Endodermal cell (in vitro differentiated cells): ENCODE measurements at regions not wholly inside any gene's neighbourhood (a gene's known extent, or its start where the extent isn't known, plus 50 kb on each side); places are given as distances from the start of the nearest gene placed in this dataset.

Experiments
- DNase-seq: peaks from one replicate; pipeline ENCODE4 v3.0.0-alpha.2; 2017
- H3K27ac ChIP-seq: 2 replicates; pipeline ENCODE4 v1.5.1; 2013; ENCODE audit warnings: mild to moderate bottlenecking, low read depth, low read length, moderate library complexity
- H3K27me3 ChIP-seq: 2 replicates; pipeline ENCODE4 v1.6.1; 2013; ENCODE audit warnings: mild to moderate bottlenecking, low read length, moderate library complexity; ENCODE audit not compliant: insufficient read depth, control insufficient read depth, poor library complexity, severe bottlenecking
- H3K36me3 ChIP-seq: 2 replicates; pipeline ENCODE4 v1.7.0; 2013; ENCODE audit warnings: mild to moderate bottlenecking, low read length, moderate library complexity; ENCODE audit not compliant: control insufficient read depth, insufficient read depth
- H3K4me1 ChIP-seq: one replicate; pipeline ENCODE4 v1.7.0; 2013; ENCODE audit warnings: low read length; ENCODE audit not compliant: control insufficient read depth, insufficient read depth
- H3K4me3 ChIP-seq: 2 replicates; pipeline ENCODE4 v1.5.1; 2013; ENCODE audit warnings: mild to moderate bottlenecking, low read length, moderate library complexity
- H3K9ac ChIP-seq: 2 replicates; pipeline ENCODE4 v1.6.1; 2013; ENCODE audit warnings: mild to moderate bottlenecking, low read length, moderate library complexity; ENCODE audit not compliant: poor library complexity, severe bottlenecking; ENCODE audit errors: extremely low read depth
- H3K9me3 ChIP-seq: 2 replicates; pipeline ENCODE4 v1.6.1; 2013; ENCODE audit warnings: mild to moderate bottlenecking, low read length, moderate library complexity; ENCODE audit not compliant: control insufficient read depth
- H3K27ac Mint-ChIP-seq: 2 replicates; pipeline ENCODE4 v1.8.0; 2020; ENCODE audit warnings: mixed read lengths
- H3K27me3 Mint-ChIP-seq: 2 replicates; pipeline ENCODE4 v1.8.0; 2021; ENCODE audit warnings: mild to moderate bottlenecking, mixed read lengths; ENCODE audit not compliant: insufficient read depth
- H3K36me3 Mint-ChIP-seq: 2 replicates; pipeline ENCODE4 v1.8.0; 2020; ENCODE audit warnings: low read depth, mixed read lengths
- H3K4me1 Mint-ChIP-seq: 2 replicates; pipeline ENCODE4 v1.8.0; 2020; ENCODE audit warnings: mixed read lengths
- H3K4me3 Mint-ChIP-seq: 2 replicates; pipeline ENCODE4 v1.8.0; 2020; ENCODE audit warnings: mild to moderate bottlenecking, moderate library complexity, mixed read lengths
- H3K9me3 Mint-ChIP-seq: 2 replicates; pipeline ENCODE4 v1.8.0; 2020; ENCODE audit warnings: mild to moderate bottlenecking, mixed read lengths
- WGBS, 2 experiments: methylation state at CpG; one replicate each; pipeline versions ENCODE4 v1.1.5 to v1.1.7; 2013; ENCODE audit warnings: missing lambda C conversion rate in 2 of 2, mixed read lengths in 1 of 2; ENCODE audit not compliant: insufficient coverage in 1 of 2, insufficient read length in 1 of 2; 5-methylcytosine and 5-hydroxymethylcytosine counted together
- TF ChIP-seq, protein P1 (sequence below): fragments of 200-600 bp; sonication (generic); conservative IDR thresholded peaks from 2 replicates; pipeline ENCODE4 v1.5.0; 2021; ENCODE audit warnings: antibody characterized with exemption, mild to moderate bottlenecking

DNA sequence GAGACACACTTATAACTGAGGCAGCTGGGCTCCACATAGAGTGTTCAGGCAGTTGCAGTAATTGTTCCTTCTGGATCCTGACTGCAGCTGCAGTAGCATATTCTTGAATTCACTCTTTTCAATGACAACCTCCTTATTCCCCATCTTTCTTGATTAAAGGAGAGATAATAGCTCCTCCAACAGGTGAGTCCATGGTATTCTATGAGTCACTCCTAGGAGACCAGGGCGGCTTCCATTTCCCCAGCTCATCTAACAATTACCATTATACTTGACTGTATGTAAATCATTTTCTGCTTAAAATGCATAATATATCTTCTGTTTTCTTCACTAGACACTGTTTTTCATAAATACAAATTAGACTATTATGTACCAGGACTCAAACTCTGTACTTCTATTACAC lies 62.4 kb downstream of the TENT5A start:
- Mint-ChIP-seq H3K27ac (no peak overlapping the region), H3K4me3 (no peak overlapping the region), H3K27me3 (peaks cover 2% of the 10 kb centered on the region), H3K9me3 (no peaks in the 10 kb centered on the region), H3K36me3 (no peaks in the 10 kb centered on the region), H3K4me1 (peaks cover 8% of the 10 kb centered on the region)
- no peak for DNase-seq
- WGBS, 2 experiments: 100% methylated on average over 1 of the region's 1 CpG; no CpG with 5 or more reads in 1 of the 2 experiments
- H3K27me3 ChIP-seq: no peaks in the 10 kb centered on the region
- no peaks in the 10 kb centered on the region for H3K9me3 ChIP-seq
- TF ChIP-seq, protein P1, sequence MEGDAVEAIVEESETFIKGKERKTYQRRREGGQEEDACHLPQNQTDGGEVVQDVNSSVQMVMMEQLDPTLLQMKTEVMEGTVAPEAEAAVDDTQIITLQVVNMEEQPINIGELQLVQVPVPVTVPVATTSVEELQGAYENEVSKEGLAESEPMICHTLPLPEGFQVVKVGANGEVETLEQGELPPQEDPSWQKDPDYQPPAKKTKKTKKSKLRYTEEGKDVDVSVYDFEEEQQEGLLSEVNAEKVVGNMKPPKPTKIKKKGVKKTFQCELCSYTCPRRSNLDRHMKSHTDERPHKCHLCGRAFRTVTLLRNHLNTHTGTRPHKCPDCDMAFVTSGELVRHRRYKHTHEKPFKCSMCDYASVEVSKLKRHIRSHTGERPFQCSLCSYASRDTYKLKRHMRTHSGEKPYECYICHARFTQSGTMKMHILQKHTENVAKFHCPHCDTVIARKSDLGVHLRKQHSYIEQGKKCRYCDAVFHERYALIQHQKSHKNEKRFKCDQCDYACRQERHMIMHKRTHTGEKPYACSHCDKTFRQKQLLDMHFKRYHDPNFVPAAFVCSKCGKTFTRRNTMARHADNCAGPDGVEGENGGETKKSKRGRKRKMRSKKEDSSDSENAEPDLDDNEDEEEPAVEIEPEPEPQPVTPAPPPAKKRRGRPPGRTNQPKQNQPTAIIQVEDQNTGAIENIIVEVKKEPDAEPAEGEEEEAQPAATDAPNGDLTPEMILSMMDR: no peak
- H3K9ac ChIP-seq: no peak overlapping the region
- H3K4me1 ChIP-seq: no peaks in the 10 kb centered on the region
- no peaks in the 10 kb centered on the region for H3K36me3 ChIP-seq
- no peak overlapping the region for H3K4me3 ChIP-seq
- H3K27ac ChIP-seq: no peak overlapping the region

DNA sequence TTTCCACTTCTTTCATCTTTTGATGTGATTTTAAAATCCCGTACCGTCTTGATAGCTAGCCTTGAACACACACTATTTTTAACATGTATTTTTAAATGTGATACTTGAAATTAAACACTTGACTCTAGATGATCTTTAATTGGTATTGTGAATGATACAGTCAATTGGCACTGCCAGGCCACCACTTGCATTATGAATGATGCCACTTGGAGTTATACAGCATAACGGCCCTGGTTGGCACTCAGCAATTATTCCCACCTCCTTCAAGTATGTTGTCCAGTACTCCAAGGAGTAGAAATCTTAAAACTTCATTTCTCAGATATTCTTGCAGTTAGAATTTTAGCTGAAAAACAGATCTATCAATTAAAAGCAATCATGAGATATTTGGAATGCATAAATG lies 62.9 kb downstream of the TENT5A start:
- H3K27me3 Mint-ChIP-seq: peaks cover 2% of the 10 kb centered on the region
- H3K9me3 Mint-ChIP-seq: no peaks in the 10 kb centered on the region
- Histone ChIP-seq H3K4me1 (no peaks in the 10 kb centered on the region), H3K36me3 (no peaks in the 10 kb centered on the region), H3K9ac (no peak overlapping the region), H3K27me3 (no peaks in the 10 kb centered on the region), H3K9me3 (no peaks in the 10 kb centered on the region), H3K4me3 (no peak overlapping the region), H3K27ac (no peak overlapping the region)
- peaks cover 8% of the 10 kb centered on the region for H3K4me1 Mint-ChIP-seq
- TF ChIP-seq, protein P1: no peak
- H3K36me3 Mint-ChIP-seq: no peaks in the 10 kb centered on the region
- WGBS, 2 experiments: 88% methylated on average over 1 of the region's 3 CpGs; no CpG with 5 or more reads in 1 of the 2 experiments
- H3K27ac Mint-ChIP-seq: no peak overlapping the region
- DNase-seq: no peak
- no peak overlapping the region for H3K4me3 Mint-ChIP-seq

DNA sequence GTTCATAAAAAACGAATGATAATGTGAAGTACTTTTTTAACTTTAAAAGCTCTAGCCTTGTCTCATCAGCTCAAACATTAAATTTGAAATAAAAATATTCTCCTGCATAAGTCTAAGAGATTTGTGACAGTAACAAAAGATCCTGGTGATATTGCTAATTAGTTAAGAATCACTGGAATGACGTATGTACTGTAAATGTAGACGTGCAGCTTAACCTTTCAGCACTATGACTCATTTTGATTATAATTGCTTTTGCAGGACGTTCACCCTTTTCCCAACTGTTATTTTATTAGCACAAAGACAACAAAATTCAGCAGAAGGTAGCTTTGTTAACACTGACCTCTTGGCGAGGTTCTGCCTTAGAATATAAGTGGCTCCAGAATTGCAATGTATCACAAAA lies 68.6 kb downstream of the TENT5A start:
- Histone ChIP-seq H3K9me3 (no peaks in the 10 kb centered on the region), H3K9ac (no peak overlapping the region), H3K4me1 (no peaks in the 10 kb centered on the region), H3K27ac (no peak overlapping the region), H3K27me3 (no peaks in the 10 kb centered on the region), H3K4me3 (no peak overlapping the region), H3K36me3 (no peaks in the 10 kb centered on the region)
- Mint-ChIP-seq H3K27me3 (peaks cover 12% of the 10 kb centered on the region), H3K27ac (no peak overlapping the region), H3K9me3 (no peaks in the 10 kb centered on the region), H3K36me3 (no peaks in the 10 kb centered on the region), H3K4me1 (no peaks in the 10 kb centered on the region), H3K4me3 (no peak overlapping the region)
- DNase-seq: no peak
- 81 to 93% methylated on average over 4 to 5 of the region's 5 CpGs for WGBS, 2 experiments
- TF ChIP-seq, protein P1: no peak
